GM10266 (cell line): ENCODE measurements at regions not wholly inside any gene's neighbourhood (a gene's known extent, or its start where the extent isn't known, plus 50 kb on each side); places are given as distances from the start of the nearest gene placed in this dataset.

Source experiments
- DNase-seq: peaks from one replicate; pipeline ENCODE4 v3.0.0; 2012; ENCODE audit errors: extremely low spot score
- CTCF ChIP-seq: IDR thresholded peaks from 2 replicates; pipeline ENCODE4 v1.5.1; 2012; ENCODE audit warnings: mild to moderate bottlenecking, low read depth; ENCODE audit not compliant: control insufficient read depth, insufficient read depth; ENCODE audit errors: missing control alignments

GRCh38 chr16:59295993-59296736, 562.0 kb upstream of the GOT2 start:
- DNase-seq: no peak
- TF ChIP-seq CTCF: no peak

- no peak for TF ChIP-seq CTCF
- no peak for DNase-seq
These were observed 561.4 kb upstream of the GOT2 start for GRCh38 chr16:59295474-59295873.

GRCh38 chr16:59290718-59291117, 556.6 kb upstream of the GOT2 start:
- no peak for DNase-seq
- no peak for TF ChIP-seq CTCF

- no peak for DNase-seq
- TF ChIP-seq CTCF: no peak
These were observed 555.0 kb upstream of the GOT2 start for GRCh38 chr16:59289151-59289550.

- TF ChIP-seq CTCF: no peak
- no peak for DNase-seq
These were observed 540.0 kb upstream of the GOT2 start for GRCh38 chr16:59274141-59274540.

- DNase-seq: no peak
- no peak for TF ChIP-seq CTCF
These were observed 529.8 kb upstream of the GOT2 start for GRCh38 chr16:59263955-59264354.

- no peak for DNase-seq
- no peak for TF ChIP-seq CTCF
These were observed 526.8 kb upstream of the GOT2 start for GRCh38 chr16:59260892-59261291.
